Body of pancreas (tissue), 4 donors: ENCODE measurements at regions not wholly inside any gene's neighbourhood (a gene's known extent, or its start where the extent isn't known, plus 50 kb on each side); places are given as distances from the start of the nearest gene placed in this dataset.
"Not testable (repeated sequence)": the region's sequence is repeated elsewhere in the genome, so short reads cannot be mapped to it uniquely, and the experiment has no call there.

Experiments
- ATAC-seq: fragments of 150-250 bp; one replicate; pipeline ENCODE4 v1.9.1; 2016
- DNase-seq, 4 donors: peaks; one replicate each; pipeline ENCODE4 v3.0.0-alpha.2; 2019
- H3K27ac ChIP-seq, 4 donors: fragments of 200-600 bp; sonication (generic); 1 replicate in 3 of 4; 2 replicates in 1 of 4; pipeline versions ENCODE4 v1.5.1 to v1.6.1; 2016 to 2019; ENCODE audit warnings: mild to moderate bottlenecking in 1 of 4, mixed read lengths in 1 of 4, moderate library complexity in 1 of 4
- H3K27me3 ChIP-seq, 2 donors: fragments of 200-600 bp; sonication (generic); one replicate each; pipeline ENCODE4 v1.6.0; 2016; ENCODE audit warnings: mild to moderate bottlenecking in 1 of 2
- H3K36me3 ChIP-seq, 2 donors: fragments of 200-600 bp; sonication (generic); replicated peaks in 1 of 2; 2 replicates each; pipeline ENCODE4 v1.5.1; 2016; ENCODE audit warnings: low read depth in 2 of 2; ENCODE audit not compliant: insufficient read depth in 1 of 2
- H3K4me1 ChIP-seq: fragments of 200-600 bp; sonication (generic); one replicate; pipeline ENCODE4 v1.6.0; 2016
- H3K4me3 ChIP-seq, 2 donors: fragments of 200-600 bp; sonication (generic); 1 replicate in 1 of 2; 2 replicates in 1 of 2; pipeline ENCODE4 v1.5.1; 2016 to 2019
- H3K9me3 ChIP-seq, 3 donors: fragments of 200-600 bp; sonication (generic); 1 replicate in 2 of 3; 2 replicates in 1 of 3; pipeline ENCODE4 v1.5.1; 2016
- POLR2A ChIP-seq, 3 donors: fragments of 450-650 bp; IDR thresholded peaks; one replicate each; pipeline ENCODE4 v1.6.1; 2016; ENCODE audit warnings: antibody characterized with exemption in 3 of 3, mild to moderate bottlenecking in 2 of 3
- WGBS, 2 donors: methylation state at CpG; one replicate each; pipeline ENCODE4 v1.1.5; 2017; 5-methylcytosine and 5-hydroxymethylcytosine counted together
- intact Hi-C: fragments of 100-400 bp; cut with DNase I; formaldehyde crosslinking; loops from one replicate; pipeline ENCODE4 v1.15.1; 2023
- TF ChIP-seq, protein P1 (sequence below), 7 experiments: fragments of 450-650 bp in 4 of 7; fragments of 200-600 bp in 3 of 7; sonication (generic) in 3 of 7; IDR thresholded peaks; one replicate each; pipeline ENCODE4 v1.5.1; 2016 to 2019; ENCODE audit warnings: antibody characterized with exemption in 7 of 7

GRCh38 chr1:213457733-213458132, 406.7 kb downstream of the RPS6KC1 start:
- ATAC-seq (no peak), DNase-seq (no peak)
- no peak overlapping the region for H3K27ac ChIP-seq
- H3K4me3 ChIP-seq: no peak overlapping the region
- intact Hi-C loops: no loop called here
- no peaks in the 10 kb centered on the region for H3K9me3 ChIP-seq
- H3K4me1 ChIP-seq: no peaks in the 10 kb centered on the region
- 84 to 90% methylated on average over 2 of the region's 2 CpGs for WGBS, 2 donors
- TF ChIP-seq, protein P1, sequence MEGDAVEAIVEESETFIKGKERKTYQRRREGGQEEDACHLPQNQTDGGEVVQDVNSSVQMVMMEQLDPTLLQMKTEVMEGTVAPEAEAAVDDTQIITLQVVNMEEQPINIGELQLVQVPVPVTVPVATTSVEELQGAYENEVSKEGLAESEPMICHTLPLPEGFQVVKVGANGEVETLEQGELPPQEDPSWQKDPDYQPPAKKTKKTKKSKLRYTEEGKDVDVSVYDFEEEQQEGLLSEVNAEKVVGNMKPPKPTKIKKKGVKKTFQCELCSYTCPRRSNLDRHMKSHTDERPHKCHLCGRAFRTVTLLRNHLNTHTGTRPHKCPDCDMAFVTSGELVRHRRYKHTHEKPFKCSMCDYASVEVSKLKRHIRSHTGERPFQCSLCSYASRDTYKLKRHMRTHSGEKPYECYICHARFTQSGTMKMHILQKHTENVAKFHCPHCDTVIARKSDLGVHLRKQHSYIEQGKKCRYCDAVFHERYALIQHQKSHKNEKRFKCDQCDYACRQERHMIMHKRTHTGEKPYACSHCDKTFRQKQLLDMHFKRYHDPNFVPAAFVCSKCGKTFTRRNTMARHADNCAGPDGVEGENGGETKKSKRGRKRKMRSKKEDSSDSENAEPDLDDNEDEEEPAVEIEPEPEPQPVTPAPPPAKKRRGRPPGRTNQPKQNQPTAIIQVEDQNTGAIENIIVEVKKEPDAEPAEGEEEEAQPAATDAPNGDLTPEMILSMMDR (IDR thresholded peaks at IDR 0.05): no peak
- TF ChIP-seq POLR2A (IDR thresholded peaks at IDR 0.05): no peak
- H3K36me3 ChIP-seq: no peaks in the 10 kb centered on the region
- H3K27me3 ChIP-seq: no peaks in the 10 kb centered on the region

GRCh38 chr1:213462374-213462773, 411.3 kb downstream of the RPS6KC1 start:
- H3K4me3 ChIP-seq, H3K36me3 ChIP-seq, DNase-seq, H3K9me3 ChIP-seq, H3K27me3 ChIP-seq, intact Hi-C loops, ATAC-seq, H3K4me1 ChIP-seq, H3K27ac ChIP-seq: not testable (repeated sequence)
- 87 to 93% methylated on average over 3 of the region's 3 CpGs for WGBS, 2 donors

DNA sequence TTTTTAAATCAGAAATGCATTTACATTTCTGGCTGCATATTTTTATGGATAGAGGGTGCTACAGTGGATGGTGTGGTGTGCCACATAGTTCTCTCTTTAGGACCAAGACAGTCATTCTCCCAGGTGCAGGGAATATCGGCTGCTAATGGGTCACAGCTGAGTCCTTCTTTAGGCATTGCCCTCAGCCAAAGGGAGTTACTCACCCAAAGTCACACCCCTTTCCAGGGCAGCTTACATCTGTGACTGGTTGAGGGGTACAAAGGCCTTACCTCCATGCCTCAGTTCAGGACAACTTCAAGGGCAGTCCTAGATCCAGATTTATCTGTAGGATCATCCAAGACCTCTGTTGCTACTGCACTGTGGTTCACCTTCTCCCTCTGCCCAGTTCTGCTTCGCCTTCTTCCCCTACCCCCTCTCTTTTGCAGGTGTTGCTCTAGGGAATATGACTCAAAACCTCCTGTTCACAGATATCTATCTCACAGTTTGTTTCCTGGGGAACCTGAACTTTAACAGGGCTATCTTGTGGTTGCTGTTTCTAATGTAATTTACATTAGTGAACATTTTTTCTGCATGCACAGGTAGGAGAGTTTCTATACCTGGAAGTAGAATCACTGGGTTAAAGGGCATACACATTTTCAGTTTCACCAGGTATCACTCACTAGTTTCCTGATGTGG, 413.9 kb downstream of the RPS6KC1 start:
- no peak overlapping the region for H3K27ac ChIP-seq
- H3K4me1 ChIP-seq: no peaks in the 10 kb centered on the region
- H3K27me3 ChIP-seq: no peaks in the 10 kb centered on the region
- no peak for DNase-seq
- 90 to 93% methylated on average over 2 of the region's 2 CpGs for WGBS, 2 donors
- no peaks in the 10 kb centered on the region for H3K9me3 ChIP-seq
- no peaks in the 10 kb centered on the region for H3K36me3 ChIP-seq
- intact Hi-C loops: no loop called here
- H3K4me3 ChIP-seq: no peak overlapping the region
- TF ChIP-seq, protein P1 (IDR thresholded peaks at IDR 0.05): no peak
- no peak for TF ChIP-seq POLR2A (IDR thresholded peaks at IDR 0.05)
- no peak for ATAC-seq

DNA sequence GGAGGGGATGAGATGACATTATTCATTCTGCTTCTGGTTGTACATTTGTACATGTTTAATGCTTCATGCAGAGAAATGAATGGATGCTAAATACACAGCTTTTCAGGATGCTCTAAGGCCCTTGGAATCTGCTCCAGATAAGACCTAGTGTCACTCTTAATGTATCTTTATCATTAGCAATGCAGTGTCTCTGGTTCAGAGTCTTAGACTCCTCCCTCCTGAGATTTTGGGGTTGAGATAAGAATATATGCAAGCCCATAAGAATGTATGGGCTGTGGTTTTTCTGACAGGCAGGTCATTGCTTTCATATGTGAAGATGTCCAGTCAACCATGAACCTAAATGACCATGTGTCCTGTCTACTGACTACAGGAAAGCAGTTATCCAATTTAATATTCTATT, 415.5 kb downstream of the RPS6KC1 start:
- Histone ChIP-seq H3K27ac (no peak overlapping the region), H3K36me3 (no peaks in the 10 kb centered on the region), H3K9me3 (no peaks in the 10 kb centered on the region), H3K4me3 (no peak overlapping the region), H3K4me1 (no peaks in the 10 kb centered on the region), H3K27me3 (no peaks in the 10 kb centered on the region)
- intact Hi-C loops: no loop called here
- DNase-seq: no peak
- TF ChIP-seq, protein P1 (IDR thresholded peaks at IDR 0.05): no peak
- no peak for TF ChIP-seq POLR2A (IDR thresholded peaks at IDR 0.05)
- ATAC-seq: no peak

DNA sequence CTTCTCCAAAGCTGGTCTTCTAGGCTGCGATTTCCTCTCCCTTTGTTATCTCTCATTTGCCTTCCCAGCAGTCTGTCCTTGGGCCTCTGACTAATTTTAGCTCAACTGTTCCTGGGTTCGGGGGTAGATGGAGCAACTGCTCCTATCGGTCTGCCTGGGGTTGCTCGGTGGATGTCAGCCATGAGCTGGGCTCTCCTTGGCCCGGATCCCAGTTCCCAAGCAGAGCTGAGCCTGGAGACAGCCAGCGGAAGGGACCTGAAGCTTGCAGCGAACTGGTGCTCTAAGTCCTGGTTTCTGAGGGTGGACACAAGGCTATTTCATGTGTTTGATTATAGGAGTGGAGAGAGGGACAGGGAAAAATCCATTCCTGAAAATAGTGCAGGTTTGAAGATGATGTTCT, 423.0 kb downstream of the RPS6KC1 start:
- Histone ChIP-seq H3K27me3 (no peaks in the 10 kb centered on the region), H3K4me3 (no peak overlapping the region), H3K9me3 (peaks cover 0 to 2% (median 0%) of the 10 kb centered on the region in 3 donors), H3K27ac (no peak overlapping the region), H3K4me1 (peaks cover 7% of the 10 kb centered on the region), H3K36me3 (no peaks in the 10 kb centered on the region)
- no peak for ATAC-seq
- intact Hi-C loops: no loop called here
- 13 to 23% methylated on average over 7 of the region's 7 CpGs for WGBS, 2 donors
- TF ChIP-seq, protein P1 (IDR thresholded peaks at IDR 0.05): no peak
- no peak for TF ChIP-seq POLR2A (IDR thresholded peaks at IDR 0.05)
- DNase-seq: peak; percentile 32 to 70 (median 48)
